ENCODE measurements at regions not wholly inside any gene's neighbourhood (a gene's known extent, or its start where the extent isn't known, plus 50 kb on each side); places are given as distances from the start of the nearest gene placed in this dataset.

DNA sequence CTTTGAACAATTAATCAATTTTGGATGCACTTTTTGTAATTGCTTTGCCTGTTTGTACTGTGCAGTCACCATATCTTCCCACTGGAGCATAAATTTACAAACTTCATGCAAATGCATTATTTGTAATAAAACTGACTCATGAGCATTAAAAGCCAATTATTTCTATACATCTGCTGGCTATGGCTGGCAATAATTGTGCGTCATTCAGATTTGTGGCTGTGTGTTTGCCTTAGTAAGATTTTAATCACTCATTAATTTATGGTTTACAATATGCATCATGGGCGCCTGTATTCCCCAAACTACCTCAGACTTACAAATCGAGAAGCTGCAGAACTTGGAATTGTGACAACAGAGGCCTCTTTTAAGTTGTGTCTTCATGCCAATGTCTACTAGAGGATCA lies 132.4 kb upstream of the TRIB2 start:
- Histone ChIP-seq H3K9me3 (replicated peaks; ENCODE audit: control insufficient read depth, insufficient read depth, low read length) (no peaks in the 10 kb centered on the region), H4K20me1 (replicated peaks; ENCODE audit: control insufficient read depth, extremely low read depth, insufficient read depth, low read length) (no peaks in the 10 kb centered on the region), H3K27me3 (ENCODE audit: control insufficient read depth in 2 of 2, insufficient read depth in 2 of 2, low read length in 2 of 2) (no peaks in the 10 kb centered on the region), H3K36me3 (ENCODE audit: control insufficient read depth in 2 of 2, extremely low read depth in 1 of 2, insufficient read depth in 2 of 2, low read length in 2 of 2) (no peaks in the 10 kb centered on the region), H3K4me2 (ENCODE audit: insufficient read depth, low read length) (no peak overlapping the region), H2AFZ (ENCODE audit: low read depth, low read length) (no peak overlapping the region), H3K27ac (ENCODE audit: insufficient read depth, low read depth, low read length) (no peak overlapping the region), H3K4me3 (replicated peaks in 1 of 3; ENCODE audit: insufficient read depth in 1 of 3, low read depth in 1 of 3, low read length in 3 of 3) (no peak overlapping the region), H3K4me1 (ENCODE audit: control insufficient read depth, extremely low read depth, insufficient read depth, low read length) (no peaks in the 10 kb centered on the region), H3K9me1 (replicated peaks; ENCODE audit: control insufficient read depth, extremely low read depth, insufficient read depth, low read length) (no peaks in the 10 kb centered on the region), H3K79me2 (ENCODE audit: control insufficient read depth, insufficient read depth, low read length) (no peaks in the 10 kb centered on the region), H3K9ac (replicated peaks; ENCODE audit: extremely low read depth, insufficient read depth, low read length) (no peak overlapping the region)
- ChIA-PET POLR2A (no interaction called here), CTCF (no interaction called here)
- no peak for FAIRE-seq
- BruUV-seq (replicated peaks) = no TSS peak
- dilution Hi-C loops (cut with MboI; ENCODE audit: extremely low pct_ligation_motif_present, low sequenced_read_pairs) = no loop called here
- DNase-seq (ENCODE audit: low read depth, low spot score) = no peak
- TF ChIP-seq FOS (IDR thresholded peaks at IDR 0.05; ENCODE audit: borderline replicate concordance, insufficient read depth, low read length) (no peak), JUN (IDR thresholded peaks at IDR 0.05; ENCODE audit: borderline replicate concordance, insufficient read depth, insufficient read length, low read depth) (no peak), MYC (IDR thresholded peaks at IDR 0.05; ENCODE audit: low read depth, low read length) (no peak), POLR2AphosphoS5 (IDR thresholded peaks at IDR 0.05; ENCODE audit: insufficient read depth, low read depth, low read length) (no peak), POLR2A (IDR thresholded peaks at IDR 0.05; ENCODE audit: low read depth, low read length) (no peak), EZH2 (IDR thresholded peaks at IDR 0.05; ENCODE audit: borderline replicate concordance, low read depth, low read length, severe bottlenecking) (no peak), GATA2 (IDR thresholded peaks at IDR 0.05; ENCODE audit: insufficient read depth, insufficient read length, low read depth, low read length) (no peak)
- TF ChIP-seq, protein P1, sequence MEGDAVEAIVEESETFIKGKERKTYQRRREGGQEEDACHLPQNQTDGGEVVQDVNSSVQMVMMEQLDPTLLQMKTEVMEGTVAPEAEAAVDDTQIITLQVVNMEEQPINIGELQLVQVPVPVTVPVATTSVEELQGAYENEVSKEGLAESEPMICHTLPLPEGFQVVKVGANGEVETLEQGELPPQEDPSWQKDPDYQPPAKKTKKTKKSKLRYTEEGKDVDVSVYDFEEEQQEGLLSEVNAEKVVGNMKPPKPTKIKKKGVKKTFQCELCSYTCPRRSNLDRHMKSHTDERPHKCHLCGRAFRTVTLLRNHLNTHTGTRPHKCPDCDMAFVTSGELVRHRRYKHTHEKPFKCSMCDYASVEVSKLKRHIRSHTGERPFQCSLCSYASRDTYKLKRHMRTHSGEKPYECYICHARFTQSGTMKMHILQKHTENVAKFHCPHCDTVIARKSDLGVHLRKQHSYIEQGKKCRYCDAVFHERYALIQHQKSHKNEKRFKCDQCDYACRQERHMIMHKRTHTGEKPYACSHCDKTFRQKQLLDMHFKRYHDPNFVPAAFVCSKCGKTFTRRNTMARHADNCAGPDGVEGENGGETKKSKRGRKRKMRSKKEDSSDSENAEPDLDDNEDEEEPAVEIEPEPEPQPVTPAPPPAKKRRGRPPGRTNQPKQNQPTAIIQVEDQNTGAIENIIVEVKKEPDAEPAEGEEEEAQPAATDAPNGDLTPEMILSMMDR (IDR thresholded peaks at IDR 0.05; ENCODE audit: extremely low read depth in 1 of 2, insufficient read depth in 1 of 2, low read depth in 1 of 2, low read length in 2 of 2) = no peak
- TF ChIP-seq, protein P2, sequence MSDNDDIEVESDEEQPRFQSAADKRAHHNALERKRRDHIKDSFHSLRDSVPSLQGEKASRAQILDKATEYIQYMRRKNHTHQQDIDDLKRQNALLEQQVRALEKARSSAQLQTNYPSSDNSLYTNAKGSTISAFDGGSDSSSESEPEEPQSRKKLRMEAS (IDR thresholded peaks at IDR 0.05; ENCODE audit: insufficient read depth, insufficient read length) = no peak
- intact Hi-C loops (cut with micrococcal nuclease) = no loop called here

All from endothelial cell of umbilical vein (primary cell).